ENCODE measurements at regions not wholly inside any gene's neighbourhood (a gene's known extent, or its start where the extent isn't known, plus 50 kb on each side); places are given as distances from the start of the nearest gene placed in this dataset.

GRCh38 chr2:106037262-106037661 lies 156.8 kb downstream of the UXS1 start:
- peaks cover 0 to 20% (median 4%) of the 10 kb centered on the region in 3 donors for H3K4me1 ChIP-seq
- no peak for ATAC-seq
- no peak overlapping the region for H3K4me3 ChIP-seq
- no peaks in the 10 kb centered on the region for H3K36me3 ChIP-seq
- no peaks in the 10 kb centered on the region for H3K9me3 ChIP-seq
- H3K27ac ChIP-seq, result no peak overlapping the region
- 100% methylated on average over 1 of the region's 1 CpG; no CpG with 5 or more reads in 1 of the 2 donors for WGBS, 2 donors (ENCODE audit: low coverage in 1 of 2)
- no peaks in the 10 kb centered on the region for H3K27me3 ChIP-seq
- no peak for TF ChIP-seq CTCF (IDR thresholded peaks at IDR 0.05)
- no peak for TF ChIP-seq POLR2A (IDR thresholded peaks at IDR 0.05)
- no peak for TF ChIP-seq EP300 (IDR thresholded peaks at IDR 0.05)
- TF ChIP-seq POLR2AphosphoS5 (IDR thresholded peaks at IDR 0.05), result no peak

DNA sequence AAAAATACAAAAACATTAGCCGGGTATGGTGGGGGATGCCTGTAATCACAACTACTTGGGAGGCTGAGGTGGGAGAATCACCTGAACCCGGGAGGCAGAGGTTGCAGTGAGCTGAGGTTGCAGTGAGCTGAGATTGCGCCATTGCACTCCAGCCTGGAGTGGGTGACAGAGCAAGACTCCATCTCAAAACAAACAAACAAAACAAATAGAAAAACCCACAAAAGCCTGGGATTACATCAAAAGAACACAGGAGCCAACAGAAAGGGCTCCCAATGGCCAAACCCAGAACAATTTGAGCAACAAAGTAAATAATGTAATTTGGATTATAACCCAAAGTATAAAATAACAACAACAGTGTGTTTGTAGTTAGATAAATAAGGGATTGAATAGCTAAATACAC lies 159.8 kb downstream of the UXS1 start:
- H3K9me3 ChIP-seq, result no peaks in the 10 kb centered on the region

DNA sequence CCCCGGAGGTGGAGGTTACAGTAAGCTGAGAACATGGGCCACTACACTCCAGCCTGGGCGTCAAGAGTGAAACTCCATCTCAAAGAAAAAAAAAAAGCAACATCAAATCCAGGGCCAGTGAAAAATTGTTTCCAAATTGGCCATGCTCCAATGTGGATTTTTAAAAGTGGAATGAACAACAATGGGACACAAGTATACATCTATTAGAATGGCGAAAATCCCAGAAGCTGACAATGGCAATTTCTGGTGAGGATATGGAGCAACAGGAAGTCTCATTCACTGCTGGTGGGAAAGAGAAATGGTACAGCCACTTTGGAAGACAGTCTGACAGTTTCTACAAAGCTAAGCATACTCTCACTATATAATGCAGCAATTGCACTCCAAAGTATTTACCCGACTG lies 161.4 kb downstream of the UXS1 start:
- H3K27me3 ChIP-seq, result no peaks in the 10 kb centered on the region
- H3K4me3 ChIP-seq, result no peak overlapping the region
- no peak overlapping the region for H3K27ac ChIP-seq
- H3K4me1 ChIP-seq, result peaks cover 0 to 38% (median 17%) of the 10 kb centered on the region in 3 donors
- 75 to 86% methylated on average over 2 to 4 of the region's 4 CpGs for WGBS, 2 donors (ENCODE audit: low coverage in 1 of 2)
- TF ChIP-seq CTCF (IDR thresholded peaks at IDR 0.05) (no peak), POLR2AphosphoS5 (IDR thresholded peaks at IDR 0.05) (no peak), POLR2A (IDR thresholded peaks at IDR 0.05) (no peak), EP300 (IDR thresholded peaks at IDR 0.05) (no peak)
- no peaks in the 10 kb centered on the region for H3K36me3 ChIP-seq
- no peak for ATAC-seq
- H3K9me3 ChIP-seq, result no peaks in the 10 kb centered on the region

More for the DNA sequence above, 159.8 kb downstream of the UXS1 start:
- WGBS, 2 donors (ENCODE audit: low coverage in 1 of 2), result 70% methylated on average over 2 of the region's 3 CpGs; no CpG with 5 or more reads in 1 of the 2 donors
- no peak for TF ChIP-seq POLR2AphosphoS5 (IDR thresholded peaks at IDR 0.05)
- no peak for TF ChIP-seq CTCF (IDR thresholded peaks at IDR 0.05)
- TF ChIP-seq EP300 (IDR thresholded peaks at IDR 0.05), result no peak
- no peak for TF ChIP-seq POLR2A (IDR thresholded peaks at IDR 0.05)
- H3K36me3 ChIP-seq, result no peaks in the 10 kb centered on the region
- no peak for ATAC-seq
- H3K4me1 ChIP-seq, result peaks cover 0 to 41% (median 19%) of the 10 kb centered on the region in 3 donors
- H3K4me3 ChIP-seq, result no peak overlapping the region
- H3K27ac ChIP-seq, result no peak overlapping the region
- no peaks in the 10 kb centered on the region for H3K27me3 ChIP-seq

- peak overlapping the region; percentile 54 to 92 (median 90) for H3K27ac ChIP-seq
- peak; percentile 90 for ATAC-seq
- TF ChIP-seq CTCF (IDR thresholded peaks at IDR 0.05) (peak in 1 of 4 experiments; percentile 11), POLR2AphosphoS5 (IDR thresholded peaks at IDR 0.05) (peak; percentile 82), POLR2A (IDR thresholded peaks at IDR 0.05) (no peak), EP300 (IDR thresholded peaks at IDR 0.05) (no peak)
- peaks cover 0 to 50% (median 17%) of the 10 kb centered on the region in 3 donors for H3K4me1 ChIP-seq
- H3K27me3 ChIP-seq, result no peaks in the 10 kb centered on the region
- 7 to 8% methylated on average over 5 to 8 of the region's 14 CpGs for WGBS, 2 donors (ENCODE audit: low coverage in 1 of 2)
- peak overlapping the region in 1 of 2 donors; percentile 20 for H3K4me3 ChIP-seq
- H3K9me3 ChIP-seq, result no peaks in the 10 kb centered on the region
- no peaks in the 10 kb centered on the region for H3K36me3 ChIP-seq
Observed at GRCh38 chr2:106030287-106031268, 163.5 kb downstream of the UXS1 start.
